WTC11 (cell line): ENCODE measurements at regions not wholly inside any gene's neighbourhood (a gene's known extent, or its start where the extent isn't known, plus 50 kb on each side); places are given as distances from the start of the nearest gene placed in this dataset.

Source experiments
- ATAC-seq: fragments of 200-7000 bp; cut with Tn5 transposase; 2 replicates; pipeline ENCODE4 v1.10.0; 2021; ENCODE audit warnings: mild to moderate bottlenecking, moderate library complexity
- CTCF ChIA-PET: fragments of 300-600 bp; sonication (Branson Sonifier 250); formaldehyde crosslinking; loops from one replicate; lab custom pipeline; 2021; ENCODE audit warnings: antibody characterized with exemption; lab: Charles Lee
- POLR2A ChIA-PET: fragments of 350-600 bp; sonication (Branson Sonifier 250); formaldehyde crosslinking; loops from one replicate; lab custom pipeline; 2021; ENCODE audit warnings: antibody characterized with exemption; lab: Charles Lee
- DNase-seq: peaks from one replicate; pipeline ENCODE4 v3.0.0; 2021; ENCODE audit warnings: low spot score
- H3K27ac Mint-ChIP-seq: 2 replicates; pipeline ENCODE4 v1.8.0; 2021; ENCODE audit warnings: mixed read lengths
- H3K27me3 Mint-ChIP-seq: 2 replicates; pipeline ENCODE4 v1.8.0; 2021; ENCODE audit warnings: low read depth, mild to moderate bottlenecking, moderate library complexity, mixed read lengths
- H3K36me3 Mint-ChIP-seq: 2 replicates; pipeline ENCODE4 v1.8.0; 2021; ENCODE audit warnings: mixed read lengths
- H3K4me1 Mint-ChIP-seq: 2 replicates; pipeline ENCODE4 v1.8.0; 2022; ENCODE audit warnings: mixed read lengths
- H3K4me3 Mint-ChIP-seq: 2 replicates; pipeline ENCODE4 v1.8.0; 2021; ENCODE audit warnings: mild to moderate bottlenecking, moderate library complexity, mixed read lengths
- H3K9me3 Mint-ChIP-seq: 2 replicates; pipeline ENCODE4 v1.8.0; 2021; ENCODE audit warnings: mixed read lengths
- CDX4 ChIP-seq: fragments of 250-450 bp; sonication (Bioruptor Pico); IDR thresholded peaks from 2 replicates; pipeline ENCODE4 v1.9.0; 2021; ENCODE audit warnings: moderate library complexity, mild to moderate bottlenecking, inconsistent platforms, borderline replicate concordance
- E2F4 ChIP-seq: sonication (generic); formaldehyde crosslinking; IDR thresholded peaks from 2 replicates; pipeline ENCODE4 v1.8.1; 2022; ENCODE audit warnings: low read depth, mild to moderate bottlenecking, moderate library complexity, missing genetic modification reagents, borderline replicate concordance
- EMX1 ChIP-seq: fragments of 250-450 bp; sonication (Bioruptor Pico); IDR thresholded peaks from 2 replicates; pipeline ENCODE4 v1.8.0; 2021; ENCODE audit warnings: mild to moderate bottlenecking
- FOXJ3 ChIP-seq: sonication (generic); formaldehyde crosslinking; IDR thresholded peaks from 2 replicates; pipeline ENCODE4 v1.9.0; 2021; ENCODE audit warnings: missing genetic modification reagents, mild to moderate bottlenecking, borderline replicate concordance
- FOXK1 ChIP-seq: sonication (generic); formaldehyde crosslinking; IDR thresholded peaks from 2 replicates; pipeline ENCODE4 v1.8.0; 2022; ENCODE audit warnings: mild to moderate bottlenecking, moderate library complexity, missing genetic modification reagents
- IRF2 ChIP-seq: sonication (generic); formaldehyde crosslinking; IDR thresholded peaks from 2 replicates; pipeline ENCODE4 v1.8.0; 2022; ENCODE audit warnings: low read depth, missing genetic modification reagents, borderline replicate concordance
- JUN ChIP-seq: sonication (generic); formaldehyde crosslinking; IDR thresholded peaks from 2 replicates; pipeline ENCODE4 v1.8.0; 2023; ENCODE audit warnings: mild to moderate bottlenecking, missing genetic modification reagents
- KAT7 ChIP-seq: sonication (generic); formaldehyde crosslinking; IDR thresholded peaks from 2 replicates; pipeline ENCODE4 v1.8.1; 2023; ENCODE audit warnings: missing genetic modification reagents, mild to moderate bottlenecking, borderline replicate concordance
- MAX ChIP-seq: sonication (generic); formaldehyde crosslinking; IDR thresholded peaks from 2 replicates; pipeline ENCODE4 v1.8.0; 2022; ENCODE audit warnings: mild to moderate bottlenecking, missing genetic modification reagents
- MXD4 ChIP-seq: fragments of 250-450 bp; sonication (Bioruptor Pico); IDR thresholded peaks from 2 replicates; pipeline ENCODE4 v1.8.0; 2021; ENCODE audit warnings: mild to moderate bottlenecking, moderate library complexity, borderline replicate concordance
- NFE2L1 ChIP-seq: sonication (generic); formaldehyde crosslinking; IDR thresholded peaks from 2 replicates; pipeline ENCODE4 v1.8.1; 2023; ENCODE audit warnings: missing genetic modification reagents
- NR1H2 ChIP-seq: sonication (generic); formaldehyde crosslinking; IDR thresholded peaks from 2 replicates; pipeline ENCODE4 v1.9.0; 2021; ENCODE audit warnings: mild to moderate bottlenecking, moderate library complexity, missing genetic modification reagents
- NR3C1 ChIP-seq: sonication (generic); formaldehyde crosslinking; conservative IDR thresholded peaks from 2 replicates; pipeline ENCODE4 v1.8.1; 2023; ENCODE audit warnings: low read depth, mild to moderate bottlenecking, missing genetic modification reagents
- PREB ChIP-seq: sonication (generic); formaldehyde crosslinking; IDR thresholded peaks from 2 replicates; pipeline ENCODE4 v1.8.1; 2022; ENCODE audit warnings: mild to moderate bottlenecking, missing genetic modification reagents, moderate library complexity, borderline replicate concordance
- RORB ChIP-seq: fragments of 250-450 bp; sonication (Bioruptor Pico); IDR thresholded peaks from 2 replicates; pipeline ENCODE4 v1.9.0; 2021; ENCODE audit warnings: mild to moderate bottlenecking
- SMAD3 ChIP-seq: sonication (generic); formaldehyde crosslinking; IDR thresholded peaks from 2 replicates; pipeline ENCODE4 v1.8.0; 2022; ENCODE audit warnings: missing genetic modification reagents, mild to moderate bottlenecking, borderline replicate concordance
- SP1 ChIP-seq: sonication (generic); formaldehyde crosslinking; conservative IDR thresholded peaks from 2 replicates; pipeline ENCODE4 v1.8.1; 2022; ENCODE audit warnings: missing genetic modification reagents
- USF1 ChIP-seq: sonication (generic); formaldehyde crosslinking; IDR thresholded peaks from 2 replicates; pipeline ENCODE4 v1.8.0; 2022; ENCODE audit warnings: mild to moderate bottlenecking, missing genetic modification reagents
- ZNF263 ChIP-seq: sonication (generic); formaldehyde crosslinking; IDR thresholded peaks from 2 replicates; pipeline ENCODE4 v1.8.1; 2022; ENCODE audit warnings: low read depth, mild to moderate bottlenecking, moderate library complexity, missing genetic modification reagents
- ZNF396 ChIP-seq: fragments of 250-450 bp; sonication (Bioruptor Pico); IDR thresholded peaks from 2 replicates; pipeline ENCODE4 v1.8.0; 2021; ENCODE audit warnings: mild to moderate bottlenecking, moderate library complexity, borderline replicate concordance
- ZNF512 ChIP-seq: sonication (generic); formaldehyde crosslinking; IDR thresholded peaks from 2 replicates; pipeline ENCODE4 v1.8.1; 2022; ENCODE audit warnings: missing genetic modification reagents, borderline replicate concordance
- ZNF671 ChIP-seq: fragments of 250-450 bp; sonication (Bioruptor Pico); IDR thresholded peaks from 2 replicates; pipeline ENCODE4 v1.8.0; 2021; ENCODE audit warnings: mild to moderate bottlenecking
- ZSCAN18 ChIP-seq: fragments of 250-450 bp; sonication (Bioruptor Pico); IDR thresholded peaks from 2 replicates; pipeline ENCODE4 v2.1.2; 2022; ENCODE audit warnings: mild to moderate bottlenecking, moderate library complexity
- TF ChIP-seq, protein P1 (sequence below): sonication (generic); formaldehyde crosslinking; IDR thresholded peaks from 2 replicates; pipeline ENCODE4 v1.8.1; 2022; ENCODE audit warnings: mild to moderate bottlenecking, moderate library complexity, missing genetic modification reagents
- TF ChIP-seq, protein P2 (sequence below): sonication (generic); formaldehyde crosslinking; IDR thresholded peaks from 2 replicates; pipeline ENCODE4 v1.8.1; 2023; ENCODE audit warnings: mild to moderate bottlenecking, missing genetic modification reagents, moderate library complexity

DNA sequence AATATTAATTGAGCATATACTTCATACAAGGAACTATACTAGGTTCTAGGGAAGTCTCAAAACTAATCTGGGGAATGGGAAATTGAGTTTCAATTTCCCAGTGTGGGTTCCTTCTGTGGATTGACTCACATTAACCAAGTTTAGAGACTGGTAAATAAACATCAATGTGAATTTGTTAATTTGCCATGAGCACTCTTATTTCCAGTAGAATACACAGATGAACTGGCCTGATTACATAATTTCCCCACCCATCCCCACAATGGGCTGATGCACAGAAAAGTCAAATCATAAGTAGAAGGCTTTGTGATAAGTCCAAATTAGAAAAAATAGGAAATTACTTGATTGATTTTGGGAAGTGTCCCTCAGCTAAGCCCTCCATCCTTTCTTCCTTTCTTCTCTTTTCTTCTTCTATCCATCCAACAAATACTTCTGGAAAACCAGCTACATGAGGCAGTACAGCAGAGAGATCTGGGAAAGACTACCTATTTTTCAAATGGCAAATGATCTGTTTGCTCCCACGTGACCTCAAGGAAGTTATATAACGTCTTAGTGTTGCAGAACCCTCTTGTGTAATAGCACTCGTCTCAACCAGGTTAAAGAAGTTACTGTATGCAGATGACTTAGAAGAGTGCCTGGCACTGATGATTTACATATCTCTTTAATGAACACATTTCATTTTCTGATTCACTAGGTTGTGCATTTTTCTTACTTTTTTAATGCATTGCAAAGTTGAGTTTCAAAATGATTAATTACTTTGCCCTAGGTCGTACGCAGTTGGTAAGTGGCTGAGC, 312.3 kb downstream of the SV2B start:
- no peaks in the 10 kb centered on the region for H3K36me3 Mint-ChIP-seq
- no peak for ATAC-seq

DNA sequence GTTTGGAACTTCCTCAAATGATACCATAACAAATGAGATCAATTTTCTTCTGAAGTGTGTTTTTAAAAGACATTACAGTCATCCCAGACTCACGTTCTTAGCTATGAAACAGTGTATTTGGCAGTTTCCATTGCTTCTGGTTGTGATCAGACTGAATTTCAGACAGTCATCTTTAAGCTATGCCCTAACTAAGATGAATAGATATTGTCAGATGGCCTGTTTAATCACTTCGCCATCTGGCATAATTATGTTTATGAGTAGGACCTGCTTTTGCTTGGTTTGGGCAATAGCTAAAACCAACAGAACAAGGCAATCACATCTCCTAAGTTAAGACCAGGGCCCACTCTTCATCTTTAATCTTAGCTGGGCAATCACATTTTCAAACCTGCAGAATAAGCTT, 313.1 kb downstream of the SV2B start:
- ChIA-PET CTCF (no interaction called here), POLR2A (no interaction called here)
- Mint-ChIP-seq H3K9me3 (peaks cover 4% of the 10 kb centered on the region), H3K27ac (no peak overlapping the region), H3K27me3 (no peaks in the 10 kb centered on the region; the same call in 1 of the 2 replicates), H3K36me3 (no peaks in the 10 kb centered on the region), H3K4me1 (no peaks in the 10 kb centered on the region), H3K4me3 (no peak overlapping the region)
- ATAC-seq (no peak), DNase-seq (no peak)
- no peak for TF ChIP-seq SMAD3 (CRISPR knock-in tag)
- no peak for TF ChIP-seq RORB
- TF ChIP-seq ZNF512 (CRISPR knock-in tag) = no peak
- TF ChIP-seq FOXK1 (CRISPR knock-in tag) = no peak
- no peak for TF ChIP-seq MAX (CRISPR knock-in tag)
- no peak for TF ChIP-seq ZNF671 (CRISPR knock-in tag)
- no peak for TF ChIP-seq IRF2 (CRISPR knock-in tag)
- TF ChIP-seq KAT7 (CRISPR knock-in tag) = no peak
- no peak for TF ChIP-seq PREB (CRISPR knock-in tag)
- TF ChIP-seq JUN (CRISPR knock-in tag) = no peak
- no peak for TF ChIP-seq MXD4 (CRISPR knock-in tag)
- no peak for TF ChIP-seq SP1 (CRISPR knock-in tag)
- no peak for TF ChIP-seq ZNF263

More for the DNA sequence above, 312.3 kb downstream of the SV2B start:
- no peak overlapping the region for H3K4me3 Mint-ChIP-seq
- ChIA-PET POLR2A (no interaction called here), CTCF (no interaction called here)
- peaks cover under 1% of the 10 kb centered on the region; the same call in 1 of the 2 replicates for H3K4me1 Mint-ChIP-seq
- TF ChIP-seq, protein P1, sequence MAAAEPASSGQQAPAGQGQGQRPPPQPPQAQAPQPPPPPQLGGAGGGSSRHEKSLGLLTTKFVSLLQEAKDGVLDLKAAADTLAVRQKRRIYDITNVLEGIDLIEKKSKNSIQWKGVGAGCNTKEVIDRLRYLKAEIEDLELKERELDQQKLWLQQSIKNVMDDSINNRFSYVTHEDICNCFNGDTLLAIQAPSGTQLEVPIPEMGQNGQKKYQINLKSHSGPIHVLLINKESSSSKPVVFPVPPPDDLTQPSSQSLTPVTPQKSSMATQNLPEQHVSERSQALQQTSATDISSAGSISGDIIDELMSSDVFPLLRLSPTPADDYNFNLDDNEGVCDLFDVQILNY (CRISPR knock-in tag) = no peak
- no peak for TF ChIP-seq FOXJ3 (CRISPR knock-in tag)
- TF ChIP-seq ZNF396 = no peak
- no peak for TF ChIP-seq E2F4 (CRISPR knock-in tag)
- TF ChIP-seq CDX4 = no peak
- TF ChIP-seq NR1H2 = no peak
- no peak for TF ChIP-seq ZSCAN18 (CRISPR knock-in tag)
- TF ChIP-seq, protein P2, sequence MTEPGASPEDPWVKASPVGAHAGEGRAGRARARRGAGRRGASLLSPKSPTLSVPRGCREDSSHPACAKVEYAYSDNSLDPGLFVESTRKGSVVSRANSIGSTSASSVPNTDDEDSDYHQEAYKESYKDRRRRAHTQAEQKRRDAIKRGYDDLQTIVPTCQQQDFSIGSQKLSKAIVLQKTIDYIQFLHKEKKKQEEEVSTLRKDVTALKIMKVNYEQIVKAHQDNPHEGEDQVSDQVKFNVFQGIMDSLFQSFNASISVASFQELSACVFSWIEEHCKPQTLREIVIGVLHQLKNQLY (CRISPR knock-in tag) = no peak
- no peak for TF ChIP-seq USF1 (CRISPR knock-in tag)
- no peak for TF ChIP-seq NFE2L1 (CRISPR knock-in tag)
- TF ChIP-seq NR3C1 = no peak
- TF ChIP-seq EMX1 (CRISPR knock-in tag) = no peak
- TF ChIP-seq FOXK1 (CRISPR knock-in tag) = no peak
- TF ChIP-seq ZNF671 (CRISPR knock-in tag) = no peak
- no peak overlapping the region for H3K27ac Mint-ChIP-seq
- H3K9me3 Mint-ChIP-seq = peaks cover 4% of the 10 kb centered on the region
- H3K27me3 Mint-ChIP-seq = no peaks in the 10 kb centered on the region; the same call in 1 of the 2 replicates
- no peak for DNase-seq
